OCI-LY7 (cell line): ENCODE measurements at regions not wholly inside any gene's neighbourhood (a gene's known extent, or its start where the extent isn't known, plus 50 kb on each side); places are given as distances from the start of the nearest gene placed in this dataset.

Source experiments
- CTCF ChIP-seq: fragments of 200-600 bp; sonication (generic); conservative IDR thresholded peaks from 2 replicates; pipeline ENCODE4 v1.5.1; 2014; ENCODE audit warnings: mild to moderate bottlenecking, antibody characterized with exemption, low read length, moderate library complexity, mixed read lengths
- EZH2phosphoT487 ChIP-seq: fragments of 200-600 bp; sonication (generic); IDR thresholded peaks from 2 replicates; pipeline ENCODE4 v1.6.1; 2018; ENCODE audit warnings: low read depth, borderline replicate concordance, mild to moderate bottlenecking, mixed run types, antibody characterized with exemption, low read length, moderate library complexity, mixed read lengths

- no peak for TF ChIP-seq CTCF
- TF ChIP-seq EZH2phosphoT487: no peak
Measured at GRCh38 chr14:48349689-48350088, 674.3 kb upstream of the MDGA2 start.
